Activated B cell treated with CpG ODN at 0.5 μM for 24 hours (primary cell): ENCODE measurements at regions not wholly inside any gene's neighbourhood (a gene's known extent, or its start where the extent isn't known, plus 50 kb on each side); places are given as distances from the start of the nearest gene placed in this dataset.

Experiments
- ATAC-seq: fragments of 200-7000 bp; cut with Tn5 transposase; one replicate; pipeline ENCODE4 v1.10.0; 2021; ENCODE audit warnings: low read depth, mild to moderate bottlenecking, moderate library complexity
- CTCF ChIA-PET: fragments of 350-600 bp; sonication (Branson Sonifier 250); formaldehyde crosslinking; loops from one replicate; lab custom pipeline; 2021; ENCODE audit warnings: antibody characterized with exemption; lab: Charles Lee
- POLR2A ChIA-PET: fragments of 350-600 bp; sonication (Branson Sonifier 250); formaldehyde crosslinking; loops from one replicate; lab custom pipeline; 2021; ENCODE audit warnings: antibody characterized with exemption; lab: Charles Lee
- DNase-seq: peaks from one replicate; pipeline ENCODE4 v3.0.0; 2022
- H3K27ac Mint-ChIP-seq: one replicate; pipeline ENCODE4 v1.8.0; 2020; ENCODE audit warnings: mixed read lengths
- H3K27me3 Mint-ChIP-seq: one replicate; pipeline ENCODE4 v1.8.0; 2021; ENCODE audit warnings: mixed read lengths
- H3K36me3 Mint-ChIP-seq: one replicate; pipeline ENCODE4 v1.8.0; 2021; ENCODE audit warnings: low read depth, mixed read lengths
- H3K4me1 Mint-ChIP-seq: one replicate; pipeline ENCODE4 v1.8.0; 2021; ENCODE audit warnings: mixed read lengths
- H3K4me3 Mint-ChIP-seq: one replicate; pipeline ENCODE4 v1.8.0; 2020; ENCODE audit warnings: mild to moderate bottlenecking, mixed read lengths
- H3K9me3 Mint-ChIP-seq: one replicate; pipeline ENCODE4 v1.8.0; 2020; ENCODE audit warnings: mixed read lengths
- CTCF ChIP-seq: fragments of 200-600 bp; IDR thresholded peaks from one replicate; pipeline ENCODE4 v1.8.0; 2022; ENCODE audit warnings: antibody characterized with exemption, mild to moderate bottlenecking
- intact Hi-C: fragments of 100-400 bp; cut with micrococcal nuclease; formaldehyde crosslinking; loops from one replicate; pipeline ENCODE4 v1.15.1; 2024

GRCh38 chr12:77357655-77358054, 292.3 kb upstream of the E2F7 start:
- no peak for TF ChIP-seq CTCF
- Mint-ChIP-seq H3K4me1 (no peaks in the 10 kb centered on the region), H3K27me3 (no peaks in the 10 kb centered on the region), H3K36me3 (no peaks in the 10 kb centered on the region), H3K9me3 (no peaks in the 10 kb centered on the region), H3K27ac (no peak overlapping the region), H3K4me3 (no peak overlapping the region)
- intact Hi-C loops = no loop called here
- DNase-seq (no peak), ATAC-seq (no peak)
- CTCF ChIA-PET = no interaction called here
- POLR2A ChIA-PET = no interaction called here

GRCh38 chr12:77354766-77355362, 289.5 kb upstream of the E2F7 start:
- TF ChIP-seq CTCF = no peak
- ATAC-seq (no peak), DNase-seq (no peak)
- Mint-ChIP-seq H3K36me3 (no peaks in the 10 kb centered on the region), H3K9me3 (no peaks in the 10 kb centered on the region), H3K4me3 (no peak overlapping the region), H3K27ac (no peak overlapping the region), H3K4me1 (no peaks in the 10 kb centered on the region), H3K27me3 (peaks cover 4% of the 10 kb centered on the region)
- intact Hi-C loops = no loop called here
- CTCF ChIA-PET = no interaction called here
- POLR2A ChIA-PET = no interaction called here

- Mint-ChIP-seq H3K9me3 (no peaks in the 10 kb centered on the region), H3K27ac (no peak overlapping the region), H3K36me3 (no peaks in the 10 kb centered on the region), H3K4me3 (no peak overlapping the region), H3K4me1 (no peaks in the 10 kb centered on the region), H3K27me3 (peaks cover 4% of the 10 kb centered on the region)
- no peak for TF ChIP-seq CTCF
- intact Hi-C loops = no loop called here
- CTCF ChIA-PET = no interaction called here
- no peak for DNase-seq
- POLR2A ChIA-PET = no interaction called here
- no peak for ATAC-seq
Observed at GRCh38 chr12:77352946-77353345, 287.6 kb upstream of the E2F7 start.

- TF ChIP-seq CTCF = no peak
- intact Hi-C loops = no loop called here
- no peaks in the 10 kb centered on the region for H3K4me1 Mint-ChIP-seq
- ATAC-seq (no peak), DNase-seq (no peak)
- H3K27ac Mint-ChIP-seq = no peak overlapping the region
- no peak overlapping the region for H3K4me3 Mint-ChIP-seq
- CTCF ChIA-PET = no interaction called here
- POLR2A ChIA-PET = no interaction called here
- no peaks in the 10 kb centered on the region for H3K36me3 Mint-ChIP-seq
- H3K27me3 Mint-ChIP-seq = peaks cover 4% of the 10 kb centered on the region
- no peaks in the 10 kb centered on the region for H3K9me3 Mint-ChIP-seq
Observed at GRCh38 chr12:77351860-77352259, 286.5 kb upstream of the E2F7 start.

- DNase-seq (no peak), ATAC-seq (no peak)
- Mint-ChIP-seq H3K9me3 (no peaks in the 10 kb centered on the region), H3K27me3 (peaks cover 4% of the 10 kb centered on the region), H3K36me3 (no peaks in the 10 kb centered on the region), H3K4me3 (no peak overlapping the region), H3K4me1 (no peaks in the 10 kb centered on the region), H3K27ac (no peak overlapping the region)
- ChIA-PET POLR2A (no interaction called here), CTCF (no interaction called here)
- no peak for TF ChIP-seq CTCF
- intact Hi-C loops = no loop called here
Observed at GRCh38 chr12:77349689-77350370, 284.5 kb upstream of the E2F7 start.
